ENCODE measurements at regions not wholly inside any gene's neighbourhood (a gene's known extent, or its start where the extent isn't known, plus 50 kb on each side); places are given as distances from the start of the nearest gene placed in this dataset.
"Not testable (repeated sequence)": the region's sequence is repeated elsewhere in the genome, so short reads cannot be mapped to it uniquely, and the experiment has no call there.

- no peak for DNase-seq (ENCODE audit: low spot score)
Measured at GRCh38 chr16:29182501-29182900, 197.6 kb downstream of the LAT start.

- not testable (repeated sequence) for DNase-seq (ENCODE audit: low spot score)
Measured at GRCh38 chr16:29181921-29182411, 197.1 kb downstream of the LAT start.

- DNase-seq (ENCODE audit: low spot score), result not testable (repeated sequence)
Measured at GRCh38 chr16:29181254-29181780, 196.5 kb downstream of the LAT start.

GRCh38 chr16:29180206-29180600 is 195.4 kb downstream of the LAT start:
- not testable (repeated sequence) for DNase-seq (ENCODE audit: low spot score)

GRCh38 chr16:29179401-29180205 is 194.8 kb downstream of the LAT start:
- not testable (repeated sequence) for DNase-seq (ENCODE audit: low spot score)

- not testable (repeated sequence) for DNase-seq (ENCODE audit: low spot score)
Measured at GRCh38 chr16:29177888-29178726, 193.3 kb downstream of the LAT start.

- not testable (repeated sequence) for DNase-seq (ENCODE audit: low spot score)
Measured at GRCh38 chr16:29177203-29177887, 192.5 kb downstream of the LAT start.

- not testable (repeated sequence) for DNase-seq (ENCODE audit: low spot score)
Measured at GRCh38 chr16:29176822-29177202, 192.0 kb downstream of the LAT start.

GRCh38 chr16:29176154-29176470 is 191.3 kb downstream of the LAT start:
- not testable (repeated sequence) for DNase-seq (ENCODE audit: low spot score)

- not testable (repeated sequence) for DNase-seq (ENCODE audit: low spot score)
Measured at GRCh38 chr16:29175411-29176153, 190.7 kb downstream of the LAT start.

GRCh38 chr16:29173371-29174305 is 188.8 kb downstream of the LAT start:
- not testable (repeated sequence) for DNase-seq (ENCODE audit: low spot score)

- DNase-seq (ENCODE audit: low spot score), result not testable (repeated sequence)
Measured at GRCh38 chr16:29172098-29172724, 187.4 kb downstream of the LAT start.

GRCh38 chr16:29171296-29171695 is 186.4 kb downstream of the LAT start:
- DNase-seq (ENCODE audit: low spot score), result not testable (repeated sequence)

GRCh38 chr16:29170393-29171119 is 185.7 kb downstream of the LAT start:
- DNase-seq (ENCODE audit: low spot score), result not testable (repeated sequence)

- not testable (repeated sequence) for DNase-seq (ENCODE audit: low spot score)
Measured at GRCh38 chr16:29169295-29169994, 184.6 kb downstream of the LAT start.

- DNase-seq (ENCODE audit: low spot score), result not testable (repeated sequence)
Measured at GRCh38 chr16:29168515-29169259, 183.8 kb downstream of the LAT start.

- not testable (repeated sequence) for DNase-seq (ENCODE audit: low spot score)
Measured at GRCh38 chr16:29164442-29165089, 179.7 kb downstream of the LAT start.

Measured in CD4-positive, alpha-beta T cell treated with Interleukin-2 at 100 ng/mL for 4 hours (primary cell).